Suprapubic skin (tissue), 4 donors: ENCODE measurements at regions not wholly inside any gene's neighbourhood (a gene's known extent, or its start where the extent isn't known, plus 50 kb on each side); places are given as distances from the start of the nearest gene placed in this dataset.

Experiments
- DNase-seq, 2 donors: peaks; one replicate each; pipeline ENCODE4 v3.0.0-alpha.2; 2019; ENCODE audit warnings: low spot score in 2 of 2
- H3K27ac ChIP-seq: fragments of 200-600 bp; sonication (generic); one replicate; pipeline ENCODE4 v1.5.1; 2019
- H3K27me3 ChIP-seq: fragments of 200-600 bp; sonication (generic); one replicate; pipeline ENCODE4 v1.5.1; 2019
- H3K36me3 ChIP-seq: fragments of 200-600 bp; sonication (generic); one replicate; pipeline ENCODE4 v1.5.1; 2019
- H3K4me1 ChIP-seq: fragments of 200-600 bp; sonication (generic); one replicate; pipeline ENCODE4 v1.5.1; 2019
- H3K4me3 ChIP-seq: fragments of 200-600 bp; sonication (generic); one replicate; pipeline ENCODE4 v1.5.1; 2019; ENCODE audit warnings: mild to moderate bottlenecking
- H3K9me3 ChIP-seq: fragments of 200-600 bp; sonication (generic); one replicate; pipeline ENCODE4 v1.5.1; 2019
- CTCF ChIP-seq, 2 donors: fragments of 200-600 bp in 1 of 2; fragments of 450-650 bp in 1 of 2; sonication (generic) in 1 of 2; IDR thresholded peaks; one replicate each; pipeline ENCODE4 v1.5.1; 2016 to 2019; ENCODE audit warnings: antibody characterized with exemption in 2 of 2, mild to moderate bottlenecking in 1 of 2, moderate library complexity in 1 of 2
- EP300 ChIP-seq: sonication (generic); formaldehyde crosslinking; IDR thresholded peaks from one replicate; pipeline ENCODE4 v1.6.1; 2017; ENCODE audit warnings: antibody characterized with exemption
- POLR2A ChIP-seq, 2 donors: fragments of 450-650 bp; IDR thresholded peaks; one replicate each; pipeline ENCODE4 v1.6.1; 2017; ENCODE audit warnings: antibody characterized with exemption in 2 of 2, mild to moderate bottlenecking in 2 of 2, moderate library complexity in 2 of 2
- POLR2AphosphoS5 ChIP-seq, 3 donors: sonication (generic); formaldehyde crosslinking; IDR thresholded peaks; one replicate each; pipeline ENCODE4 v1.6.1; 2017; ENCODE audit warnings: antibody characterized with exemption in 3 of 3
- WGBS: methylation state at CpG from one replicate; pipeline ENCODE4 v1.1.5; 2018; 5-methylcytosine and 5-hydroxymethylcytosine counted together

- DNase-seq, result no peak
- Histone ChIP-seq H3K27ac (no peak overlapping the region), H3K9me3 (no peaks in the 10 kb centered on the region), H3K36me3 (no peaks in the 10 kb centered on the region), H3K27me3 (peaks cover 7% of the 10 kb centered on the region), H3K4me1 (no peaks in the 10 kb centered on the region), H3K4me3 (no peak overlapping the region)
- TF ChIP-seq CTCF (IDR thresholded peaks at IDR 0.05), result no peak
- TF ChIP-seq EP300, result no peak
- 66% methylated on average over 3 of the region's 3 CpGs for WGBS
These were observed 210.3 kb downstream of the FOXA2 start for GRCh38 chr20:22374066-22374465.

GRCh38 chr20:22373164-22373895 lies 211.0 kb downstream of the FOXA2 start:
- no peaks in the 10 kb centered on the region for H3K36me3 ChIP-seq
- no peak overlapping the region for H3K27ac ChIP-seq
- H3K4me3 ChIP-seq, result no peak overlapping the region
- TF ChIP-seq POLR2AphosphoS5 (IDR thresholded peaks at IDR 0.05) (no peak), EP300 (no peak), CTCF (IDR thresholded peaks at IDR 0.05) (no peak), POLR2A (IDR thresholded peaks at IDR 0.05) (no peak)
- WGBS, result 80% methylated on average over 5 of the region's 5 CpGs
- peaks cover 7% of the 10 kb centered on the region for H3K27me3 ChIP-seq
- H3K4me1 ChIP-seq, result no peaks in the 10 kb centered on the region
- H3K9me3 ChIP-seq, result no peaks in the 10 kb centered on the region
- DNase-seq, result no peak

- 65% methylated on average over 5 of the region's 5 CpGs for WGBS
- Histone ChIP-seq H3K36me3 (no peaks in the 10 kb centered on the region), H3K4me1 (no peaks in the 10 kb centered on the region), H3K27me3 (peaks cover 10% of the 10 kb centered on the region), H3K4me3 (no peak overlapping the region), H3K9me3 (no peaks in the 10 kb centered on the region), H3K27ac (no peak overlapping the region)
- no peak for DNase-seq
- TF ChIP-seq CTCF (IDR thresholded peaks at IDR 0.05) (no peak), POLR2AphosphoS5 (IDR thresholded peaks at IDR 0.05) (no peak), POLR2A (IDR thresholded peaks at IDR 0.05) (no peak)
These were observed 212.5 kb downstream of the FOXA2 start for GRCh38 chr20:22371843-22372242.

DNA sequence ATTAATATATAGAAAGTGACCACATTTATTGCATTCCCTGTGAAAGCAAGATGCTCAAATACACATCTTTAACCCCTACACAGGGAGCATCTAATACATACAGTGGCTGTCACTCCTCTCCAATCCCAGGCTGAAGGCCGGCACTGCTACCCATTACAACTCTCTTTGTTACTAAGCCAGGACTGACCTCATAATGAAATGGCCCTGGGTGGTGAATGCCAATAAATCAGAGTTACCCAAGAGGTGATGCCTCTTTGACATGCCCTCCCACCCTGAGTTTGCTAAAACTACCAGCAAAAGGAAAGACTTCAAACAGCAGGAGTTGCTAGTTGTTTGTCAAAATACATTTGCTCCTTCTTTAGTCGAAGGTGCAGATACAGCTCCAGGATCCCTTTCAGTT lies 214.2 kb downstream of the FOXA2 start:
- no peak for DNase-seq
- no peak overlapping the region for H3K4me3 ChIP-seq
- 81% methylated on average over 2 of the region's 2 CpGs for WGBS
- H3K27me3 ChIP-seq, result peaks cover 10% of the 10 kb centered on the region
- H3K9me3 ChIP-seq, result no peaks in the 10 kb centered on the region
- TF ChIP-seq EP300, result no peak
- TF ChIP-seq CTCF (IDR thresholded peaks at IDR 0.05), result no peak
- TF ChIP-seq POLR2AphosphoS5 (IDR thresholded peaks at IDR 0.05), result no peak
- TF ChIP-seq POLR2A (IDR thresholded peaks at IDR 0.05), result no peak
- H3K27ac ChIP-seq, result no peak overlapping the region
- no peaks in the 10 kb centered on the region for H3K36me3 ChIP-seq
- H3K4me1 ChIP-seq, result no peaks in the 10 kb centered on the region

DNA sequence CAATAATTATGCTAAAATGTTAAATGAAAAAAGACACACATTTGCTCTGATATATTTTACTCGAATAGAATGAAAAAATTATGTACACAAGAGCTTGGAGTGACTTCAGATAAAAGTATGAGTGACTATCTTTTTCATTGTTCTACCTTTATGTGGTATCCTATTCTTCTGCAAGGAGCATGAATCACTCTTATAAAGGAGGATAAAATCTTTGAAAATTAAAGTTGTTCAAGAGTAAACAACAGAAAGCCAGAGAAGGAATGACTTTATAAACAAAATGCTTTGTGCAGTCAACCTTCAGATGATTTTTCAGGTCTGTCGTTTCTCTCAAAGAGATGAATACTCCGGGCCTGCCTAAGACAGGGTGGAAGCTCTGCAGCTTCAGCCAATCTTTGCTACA lies 215.3 kb downstream of the FOXA2 start:
- no peak overlapping the region for H3K27ac ChIP-seq
- 73% methylated on average over 3 of the region's 3 CpGs for WGBS
- H3K4me1 ChIP-seq, result no peaks in the 10 kb centered on the region
- TF ChIP-seq CTCF (IDR thresholded peaks at IDR 0.05), result no peak
- no peak for TF ChIP-seq POLR2AphosphoS5 (IDR thresholded peaks at IDR 0.05)
- no peak for TF ChIP-seq POLR2A (IDR thresholded peaks at IDR 0.05)
- no peak for TF ChIP-seq EP300
- no peak for DNase-seq
- H3K9me3 ChIP-seq, result no peaks in the 10 kb centered on the region
- no peak overlapping the region for H3K4me3 ChIP-seq
- H3K27me3 ChIP-seq, result peaks cover 10% of the 10 kb centered on the region
- H3K36me3 ChIP-seq, result no peaks in the 10 kb centered on the region
